Thyroid gland (tissue), 4 donors: ENCODE measurements at regions not wholly inside any gene's neighbourhood (a gene's known extent, or its start where the extent isn't known, plus 50 kb on each side); places are given as distances from the start of the nearest gene placed in this dataset.

ENCODE experiments used
- DNase-seq, 2 donors: peaks; one replicate each; pipeline ENCODE4 v3.0.0-alpha.2; 2019
- H3K27ac ChIP-seq, 3 donors: fragments of 200-600 bp; sonication (generic); 1 replicate in 2 of 3; 2 replicates in 1 of 3; pipeline ENCODE4 v1.5.1; 2016 to 2019; ENCODE audit warnings: mild to moderate bottlenecking in 1 of 3, moderate library complexity in 1 of 3
- H3K27me3 ChIP-seq: fragments of 200-600 bp; sonication (generic); one replicate; pipeline ENCODE4 v1.5.1; 2019
- H3K36me3 ChIP-seq, 2 donors: fragments of 200-600 bp; sonication (generic); one replicate each; pipeline ENCODE4 v1.5.1; 2016 to 2019
- H3K4me1 ChIP-seq, 2 donors: fragments of 200-600 bp; sonication (generic); one replicate each; pipeline ENCODE4 v1.5.1; 2017 to 2019
- H3K4me3 ChIP-seq, 3 donors: fragments of 200-600 bp; sonication (generic); replicated peaks in 1 of 3; 1 replicate in 2 of 3; 2 replicates in 1 of 3; pipeline ENCODE4 v1.5.1; 2016; ENCODE audit warnings: mild to moderate bottlenecking in 1 of 3
- H3K9me3 ChIP-seq: fragments of 200-600 bp; sonication (generic); one replicate; pipeline ENCODE4 v1.5.1; 2017
- CTCF ChIP-seq, 6 experiments: fragments of 200-600 bp in 3 of 6; fragments of 450-650 bp in 3 of 6; sonication (generic) in 3 of 6; IDR thresholded peaks; one replicate each; pipeline ENCODE4 v1.5.1; 2016 to 2019; ENCODE audit warnings: antibody characterized with exemption in 6 of 6, mild to moderate bottlenecking in 2 of 6, inconsistent platforms in 1 of 6, moderate library complexity in 1 of 6
- POLR2A ChIP-seq, 2 donors: fragments of 450-650 bp; IDR thresholded peaks; one replicate each; pipeline ENCODE4 v1.6.1; 2017; ENCODE audit warnings: antibody characterized with exemption in 2 of 2, mild to moderate bottlenecking in 2 of 2, moderate library complexity in 1 of 2
- WGBS, 2 donors: methylation state at CpG; one replicate each; pipeline ENCODE4 v1.1.5; 2017; 5-methylcytosine and 5-hydroxymethylcytosine counted together
- intact Hi-C: fragments of 100-400 bp; cut with DNase I; formaldehyde crosslinking; loops from one replicate; pipeline ENCODE4 v1.15.1; 2023

GRCh38 chr21:17712887-17713286, 100.2 kb upstream of the BTG3 start:
- Histone ChIP-seq H3K27me3 (no peaks in the 10 kb centered on the region), H3K27ac (no peak overlapping the region), H3K4me1 (no peaks in the 10 kb centered on the region), H3K36me3 (no peaks in the 10 kb centered on the region), H3K9me3 (no peaks in the 10 kb centered on the region), H3K4me3 (no peak overlapping the region)
- 85% methylated on average over 2 of the region's 2 CpGs for WGBS, 2 donors
- no peak for TF ChIP-seq CTCF (IDR thresholded peaks at IDR 0.05)
- TF ChIP-seq POLR2A (IDR thresholded peaks at IDR 0.05) = no peak
- intact Hi-C loops = no loop called here
- no peak for DNase-seq

GRCh38 chr21:17711896-17712295, 99.2 kb upstream of the BTG3 start:
- no peaks in the 10 kb centered on the region for H3K36me3 ChIP-seq
- intact Hi-C loops = no loop called here
- H3K9me3 ChIP-seq = no peaks in the 10 kb centered on the region
- H3K27ac ChIP-seq = no peak overlapping the region
- no peak for DNase-seq
- H3K27me3 ChIP-seq = no peaks in the 10 kb centered on the region
- no peak overlapping the region for H3K4me3 ChIP-seq
- H3K4me1 ChIP-seq = no peaks in the 10 kb centered on the region
- no peak for TF ChIP-seq POLR2A (IDR thresholded peaks at IDR 0.05)

GRCh38 chr21:17709266-17709611, 96.5 kb upstream of the BTG3 start:
- no peak for DNase-seq
- Histone ChIP-seq H3K27me3 (no peaks in the 10 kb centered on the region), H3K4me1 (no peaks in the 10 kb centered on the region), H3K9me3 (no peaks in the 10 kb centered on the region), H3K36me3 (no peaks in the 10 kb centered on the region), H3K4me3 (no peak overlapping the region), H3K27ac (no peak overlapping the region)
- intact Hi-C loops = no loop called here
- TF ChIP-seq CTCF (IDR thresholded peaks at IDR 0.05) (no peak), POLR2A (IDR thresholded peaks at IDR 0.05) (no peak)

GRCh38 chr21:17708522-17709265, 96.0 kb upstream of the BTG3 start:
- no peak overlapping the region for H3K27ac ChIP-seq
- intact Hi-C loops = no loop called here
- no peaks in the 10 kb centered on the region for H3K4me1 ChIP-seq
- H3K4me3 ChIP-seq = no peak overlapping the region
- H3K27me3 ChIP-seq = no peaks in the 10 kb centered on the region
- H3K9me3 ChIP-seq = no peaks in the 10 kb centered on the region
- no peak for TF ChIP-seq CTCF (IDR thresholded peaks at IDR 0.05)
- no peak for TF ChIP-seq POLR2A (IDR thresholded peaks at IDR 0.05)
- H3K36me3 ChIP-seq = no peaks in the 10 kb centered on the region
- WGBS, 2 donors = 66 to 70% methylated on average over 5 of the region's 5 CpGs
- DNase-seq = no peak

- no peaks in the 10 kb centered on the region for H3K9me3 ChIP-seq
- intact Hi-C loops = no loop called here
- no peaks in the 10 kb centered on the region for H3K4me1 ChIP-seq
- no peaks in the 10 kb centered on the region for H3K27me3 ChIP-seq
- H3K36me3 ChIP-seq = no peaks in the 10 kb centered on the region
- 71 to 78% methylated on average over 6 of the region's 6 CpGs for WGBS, 2 donors
- H3K27ac ChIP-seq = no peak overlapping the region
- no peak overlapping the region for H3K4me3 ChIP-seq
- DNase-seq = no peak
- no peak for TF ChIP-seq POLR2A (IDR thresholded peaks at IDR 0.05)
- TF ChIP-seq CTCF (IDR thresholded peaks at IDR 0.05) = no peak
Measured at GRCh38 chr21:17699524-17700189, 87.0 kb upstream of the BTG3 start.
